OCI-LY3 (cell line): ENCODE measurements at regions not wholly inside any gene's neighbourhood (a gene's known extent, or its start where the extent isn't known, plus 50 kb on each side); places are given as distances from the start of the nearest gene placed in this dataset.

Experiments
- CTCF ChIP-seq: fragments of 200-600, 300-600 bp; sonication (generic); IDR thresholded peaks from 2 replicates; pipeline ENCODE4 v1.5.1; 2014; ENCODE audit warnings: antibody characterized with exemption, low read length, low read depth
- EZH2phosphoT487 ChIP-seq: fragments of 200-600 bp; shearing (Covaris generic); IDR thresholded peaks from 2 replicates; pipeline ENCODE4 v1.6.1; 2018; ENCODE audit warnings: antibody characterized with exemption, mixed run types, low read depth

DNA sequence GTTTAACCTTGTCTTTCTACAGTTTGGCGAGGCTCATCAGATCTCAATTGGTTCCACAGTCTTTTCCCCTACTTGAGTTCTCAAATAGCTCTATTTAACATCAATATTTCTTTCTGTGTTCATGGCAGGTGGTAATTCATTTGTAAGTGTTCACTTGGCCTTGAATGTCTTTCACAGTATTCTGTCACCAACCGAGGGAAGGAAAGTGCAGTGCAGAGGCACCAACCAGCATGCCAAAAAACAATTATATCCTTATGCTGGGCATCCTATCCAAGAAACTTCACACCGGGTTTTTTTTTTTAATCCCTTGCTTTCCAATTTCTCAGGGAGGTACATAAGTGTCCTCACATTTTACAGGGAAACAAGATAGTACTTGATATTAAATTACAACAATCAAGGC is 55.0 kb upstream of the ZC3H12C start:
- TF ChIP-seq CTCF, result no peak
- TF ChIP-seq EZH2phosphoT487, result no peak
